Immature natural killer cell (primary cell): ENCODE measurements at regions not wholly inside any gene's neighbourhood (a gene's known extent, or its start where the extent isn't known, plus 50 kb on each side); places are given as distances from the start of the nearest gene placed in this dataset.

ENCODE experiments used
- DNase-seq, 3 donors: peaks; one replicate each; pipeline ENCODE4 v3.0.0; 2022; ENCODE audit warnings: mixed read lengths in 1 of 3
- H3K27ac Mint-ChIP-seq, 6 donors: one replicate each; pipeline ENCODE4 v1.8.0; 2020; ENCODE audit warnings: mixed read lengths in 6 of 6, mild to moderate bottlenecking in 5 of 6, inconsistent platforms in 4 of 6, moderate library complexity in 3 of 6
- H3K27me3 Mint-ChIP-seq, 3 donors: one replicate each; pipeline ENCODE4 v1.8.0; 2020 to 2021; ENCODE audit warnings: low read depth in 3 of 3, mild to moderate bottlenecking in 3 of 3, mixed read lengths in 3 of 3, moderate library complexity in 3 of 3, inconsistent platforms in 1 of 3
- H3K36me3 Mint-ChIP-seq, 3 donors: one replicate each; pipeline ENCODE4 v1.8.0; 2020; ENCODE audit warnings: mixed read lengths in 3 of 3, inconsistent platforms in 2 of 3, mild to moderate bottlenecking in 2 of 3
- H3K4me1 Mint-ChIP-seq, 2 donors: one replicate each; pipeline ENCODE4 v1.8.0; 2020; ENCODE audit warnings: inconsistent platforms in 2 of 2, mild to moderate bottlenecking in 2 of 2, mixed read lengths in 2 of 2, moderate library complexity in 1 of 2
- H3K4me3 Mint-ChIP-seq, 5 donors: one replicate each; pipeline ENCODE4 v1.8.0; 2020; ENCODE audit warnings: mild to moderate bottlenecking in 5 of 5, mixed read lengths in 5 of 5, inconsistent platforms in 3 of 5, moderate library complexity in 3 of 5
- H3K9me3 Mint-ChIP-seq, 6 donors: one replicate each; pipeline ENCODE4 v1.8.0; 2020; ENCODE audit warnings: mild to moderate bottlenecking in 6 of 6, mixed read lengths in 6 of 6, inconsistent platforms in 4 of 6, moderate library complexity in 3 of 6

GRCh38 chr18:68560128-68560527, 154.8 kb downstream of the TMX3 start:
- no peak overlapping the region for H3K4me3 Mint-ChIP-seq
- no peak overlapping the region for H3K27ac Mint-ChIP-seq
- H3K36me3 Mint-ChIP-seq, result no peaks in the 10 kb centered on the region
- H3K4me1 Mint-ChIP-seq, result no peaks in the 10 kb centered on the region
- H3K27me3 Mint-ChIP-seq, result peaks cover 0 to 2% (median 0%) of the 10 kb centered on the region in 3 donors
- no peak for DNase-seq
- H3K9me3 Mint-ChIP-seq, result peaks cover 0 to 6% (median 0%) of the 10 kb centered on the region in 6 donors

GRCh38 chr18:68557183-68557582, 157.7 kb downstream of the TMX3 start:
- H3K36me3 Mint-ChIP-seq, result no peaks in the 10 kb centered on the region
- peaks cover 0 to 9% (median 0%) of the 10 kb centered on the region in 6 donors for H3K9me3 Mint-ChIP-seq
- DNase-seq, result no peak
- no peak overlapping the region for H3K4me3 Mint-ChIP-seq
- no peaks in the 10 kb centered on the region for H3K4me1 Mint-ChIP-seq
- peaks cover 0 to 2% (median 0%) of the 10 kb centered on the region in 3 donors for H3K27me3 Mint-ChIP-seq
- no peak overlapping the region for H3K27ac Mint-ChIP-seq

GRCh38 chr18:68555879-68556301, 159.0 kb downstream of the TMX3 start:
- Mint-ChIP-seq H3K27me3 (no peaks in the 10 kb centered on the region), H3K36me3 (no peaks in the 10 kb centered on the region), H3K4me3 (no peak overlapping the region), H3K27ac (no peak overlapping the region), H3K9me3 (peaks cover 0 to 11% (median 0%) of the 10 kb centered on the region in 6 donors), H3K4me1 (no peaks in the 10 kb centered on the region)
- no peak for DNase-seq

- H3K4me1 Mint-ChIP-seq, result no peaks in the 10 kb centered on the region
- no peaks in the 10 kb centered on the region for H3K36me3 Mint-ChIP-seq
- H3K4me3 Mint-ChIP-seq, result no peak overlapping the region
- H3K27me3 Mint-ChIP-seq, result no peaks in the 10 kb centered on the region
- DNase-seq, result no peak
- no peak overlapping the region for H3K27ac Mint-ChIP-seq
- H3K9me3 Mint-ChIP-seq, result peaks cover 0 to 6% (median under 1%) of the 10 kb centered on the region in 6 donors
Measured at GRCh38 chr18:68548904-68549870, 165.7 kb downstream of the TMX3 start.

DNA sequence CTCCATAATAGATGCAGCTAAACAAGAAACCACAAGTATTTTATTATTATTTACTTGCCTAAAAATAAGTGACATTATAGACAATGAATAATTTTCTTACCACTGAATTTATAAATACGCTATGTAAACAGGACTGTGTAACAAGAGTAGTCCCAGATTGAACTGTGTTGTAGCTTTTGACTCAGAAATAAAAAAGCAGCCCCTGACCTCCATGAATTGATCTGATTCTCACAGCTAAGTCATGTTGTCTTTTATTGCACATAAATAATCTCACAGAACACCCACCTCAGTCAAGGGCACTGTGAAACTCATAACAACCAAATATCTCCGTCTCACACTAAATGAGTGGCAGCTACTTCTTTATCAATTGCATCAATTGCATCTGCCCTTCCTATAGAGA, 171.6 kb downstream of the TMX3 start:
- H3K4me1 Mint-ChIP-seq, result no peaks in the 10 kb centered on the region
- H3K9me3 Mint-ChIP-seq, result peaks cover 0 to 3% (median 0%) of the 10 kb centered on the region in 6 donors
- no peaks in the 10 kb centered on the region for H3K27me3 Mint-ChIP-seq
- DNase-seq, result no peak
- H3K27ac Mint-ChIP-seq, result no peak overlapping the region
- H3K36me3 Mint-ChIP-seq, result no peaks in the 10 kb centered on the region
- H3K4me3 Mint-ChIP-seq, result no peak overlapping the region

GRCh38 chr18:68542846-68543245, 172.1 kb downstream of the TMX3 start:
- DNase-seq, result no peak
- Mint-ChIP-seq H3K27ac (no peak overlapping the region), H3K4me3 (no peak overlapping the region), H3K27me3 (no peaks in the 10 kb centered on the region), H3K36me3 (no peaks in the 10 kb centered on the region), H3K4me1 (no peaks in the 10 kb centered on the region), H3K9me3 (peaks cover 0 to 3% (median 0%) of the 10 kb centered on the region in 6 donors)

GRCh38 chr18:68533641-68534040, 181.3 kb downstream of the TMX3 start:
- DNase-seq, result no peak
- Mint-ChIP-seq H3K9me3 (no peaks in the 10 kb centered on the region), H3K27me3 (peaks cover 0 to 1% (median 0%) of the 10 kb centered on the region in 3 donors), H3K27ac (no peak overlapping the region), H3K4me1 (no peaks in the 10 kb centered on the region), H3K4me3 (no peak overlapping the region), H3K36me3 (no peaks in the 10 kb centered on the region)

DNA sequence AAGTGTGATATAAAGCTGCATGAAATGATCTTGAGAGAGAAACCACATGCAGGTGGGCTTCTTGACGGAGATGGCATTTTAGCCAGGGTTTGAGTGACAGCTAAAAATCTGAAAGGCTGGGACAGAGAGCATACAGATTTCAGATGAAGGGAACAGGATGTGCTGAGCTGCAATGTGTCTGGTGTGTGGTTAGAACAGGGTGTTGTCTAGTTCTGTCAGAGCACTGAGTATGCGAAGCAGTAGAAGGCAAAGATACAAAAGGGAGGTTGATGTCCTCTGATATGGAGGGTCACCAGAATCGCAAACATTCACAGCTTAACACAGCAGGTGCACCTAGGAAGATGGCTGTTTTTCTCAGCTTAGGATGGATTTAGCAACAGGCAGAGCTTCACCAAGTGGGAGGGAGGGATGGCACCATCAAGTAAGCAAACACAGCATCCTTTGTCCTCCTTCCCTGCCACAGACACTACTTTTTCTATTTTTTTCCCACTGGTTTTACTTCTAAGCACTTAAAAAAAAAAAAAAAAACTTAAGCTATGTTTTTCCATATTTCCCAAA, 182.5 kb downstream of the TMX3 start:
- DNase-seq, result no peak
- Mint-ChIP-seq H3K4me3 (no peak overlapping the region), H3K9me3 (peaks cover 0 to 2% (median 0%) of the 10 kb centered on the region in 6 donors), H3K36me3 (no peaks in the 10 kb centered on the region), H3K27ac (no peak overlapping the region), H3K27me3 (peaks cover 0 to 1% (median 0%) of the 10 kb centered on the region in 3 donors), H3K4me1 (no peaks in the 10 kb centered on the region)

DNA sequence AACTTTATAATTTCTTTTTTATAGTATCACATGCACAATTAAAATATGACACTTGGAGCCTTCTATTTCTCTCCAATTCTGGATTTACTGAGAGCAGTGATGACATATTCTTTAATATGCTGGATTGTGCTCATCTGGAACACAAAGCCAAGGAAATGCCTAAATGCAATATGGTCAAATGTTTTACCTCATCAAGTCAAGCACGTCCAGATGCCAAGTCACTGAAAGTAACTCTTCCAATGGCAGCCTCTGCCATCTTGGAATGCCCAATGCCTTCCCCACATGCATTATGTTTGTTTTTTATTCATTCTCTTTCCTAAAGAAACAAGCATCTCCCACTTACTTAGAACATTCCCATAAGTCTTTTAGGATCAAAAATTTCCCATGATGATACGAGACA, 189.8 kb downstream of the TMX3 start:
- Mint-ChIP-seq H3K9me3 (peaks cover 0 to 6% (median under 1%) of the 10 kb centered on the region in 6 donors), H3K27me3 (no peaks in the 10 kb centered on the region), H3K4me3 (no peak overlapping the region), H3K36me3 (no peaks in the 10 kb centered on the region), H3K27ac (no peak overlapping the region), H3K4me1 (no peaks in the 10 kb centered on the region)
- DNase-seq, result no peak

- Mint-ChIP-seq H3K27me3 (no peaks in the 10 kb centered on the region), H3K9me3 (peaks cover 0 to 4% (median 0%) of the 10 kb centered on the region in 6 donors), H3K27ac (no peak overlapping the region), H3K4me1 (no peaks in the 10 kb centered on the region), H3K4me3 (no peak overlapping the region), H3K36me3 (no peaks in the 10 kb centered on the region)
- no peak for DNase-seq
Measured at GRCh38 chr18:68520406-68521075, 194.4 kb downstream of the TMX3 start.

- H3K4me3 Mint-ChIP-seq, result no peak overlapping the region
Measured at GRCh38 chr18:68519336-68519735, 195.6 kb downstream of the TMX3 start.

DNA sequence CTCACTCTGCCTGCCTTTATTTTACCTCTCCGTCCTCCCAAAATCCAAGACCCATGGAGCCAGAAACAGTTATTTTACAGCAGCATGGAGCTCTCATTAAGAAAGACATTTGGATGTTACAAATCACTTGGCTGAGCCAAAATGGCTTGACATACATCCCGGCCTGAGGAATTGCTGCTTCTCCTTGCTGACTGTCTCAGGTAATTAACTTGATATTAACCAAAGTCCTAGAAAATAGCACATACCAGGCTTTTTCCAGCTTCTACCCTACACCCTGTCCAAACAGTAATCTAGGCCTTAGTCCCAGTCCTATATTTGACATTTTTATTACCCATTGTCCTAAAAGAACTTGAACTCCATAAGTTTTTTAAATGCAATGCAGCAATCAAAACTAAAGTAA, 205.0 kb downstream of the TMX3 start:
- Mint-ChIP-seq H3K4me3 (no peak overlapping the region), H3K27ac (no peak overlapping the region), H3K36me3 (no peaks in the 10 kb centered on the region), H3K9me3 (peaks cover 0 to 28% (median 1%) of the 10 kb centered on the region in 6 donors), H3K4me1 (no peaks in the 10 kb centered on the region), H3K27me3 (peaks cover 0 to 2% (median 0%) of the 10 kb centered on the region in 3 donors)
- no peak for DNase-seq

More at GRCh38 chr18:68519336-68519735, 195.6 kb downstream of the TMX3 start:
- Mint-ChIP-seq H3K27ac (no peak overlapping the region), H3K4me1 (no peaks in the 10 kb centered on the region), H3K9me3 (peaks cover 0 to 4% (median 2%) of the 10 kb centered on the region in 6 donors), H3K36me3 (no peaks in the 10 kb centered on the region), H3K27me3 (no peaks in the 10 kb centered on the region)
- DNase-seq, result no peak

- peaks cover 0 to 10% (median 2%) of the 10 kb centered on the region in 6 donors for H3K9me3 Mint-ChIP-seq
- no peak overlapping the region for H3K4me3 Mint-ChIP-seq
- H3K36me3 Mint-ChIP-seq, result no peaks in the 10 kb centered on the region
- no peaks in the 10 kb centered on the region for H3K4me1 Mint-ChIP-seq
- H3K27ac Mint-ChIP-seq, result no peak overlapping the region
- peaks cover 0 to 2% (median 2%) of the 10 kb centered on the region in 3 donors for H3K27me3 Mint-ChIP-seq
- no peak for DNase-seq
Measured at GRCh38 chr18:68507781-68508180, 207.1 kb downstream of the TMX3 start.

GRCh38 chr18:68505178-68505574, 209.7 kb downstream of the TMX3 start:
- Mint-ChIP-seq H3K27ac (no peak overlapping the region), H3K27me3 (peaks cover 0 to 2% (median 0%) of the 10 kb centered on the region in 3 donors), H3K9me3 (peaks cover 0 to 7% (median 1%) of the 10 kb centered on the region in 6 donors), H3K36me3 (no peaks in the 10 kb centered on the region), H3K4me3 (no peak overlapping the region), H3K4me1 (no peaks in the 10 kb centered on the region)
- no peak for DNase-seq
